ENCODE measurements at regions not wholly inside any gene's neighbourhood (a gene's known extent, or its start where the extent isn't known, plus 50 kb on each side); places are given as distances from the start of the nearest gene placed in this dataset.

- TF ChIP-seq, protein P1, sequence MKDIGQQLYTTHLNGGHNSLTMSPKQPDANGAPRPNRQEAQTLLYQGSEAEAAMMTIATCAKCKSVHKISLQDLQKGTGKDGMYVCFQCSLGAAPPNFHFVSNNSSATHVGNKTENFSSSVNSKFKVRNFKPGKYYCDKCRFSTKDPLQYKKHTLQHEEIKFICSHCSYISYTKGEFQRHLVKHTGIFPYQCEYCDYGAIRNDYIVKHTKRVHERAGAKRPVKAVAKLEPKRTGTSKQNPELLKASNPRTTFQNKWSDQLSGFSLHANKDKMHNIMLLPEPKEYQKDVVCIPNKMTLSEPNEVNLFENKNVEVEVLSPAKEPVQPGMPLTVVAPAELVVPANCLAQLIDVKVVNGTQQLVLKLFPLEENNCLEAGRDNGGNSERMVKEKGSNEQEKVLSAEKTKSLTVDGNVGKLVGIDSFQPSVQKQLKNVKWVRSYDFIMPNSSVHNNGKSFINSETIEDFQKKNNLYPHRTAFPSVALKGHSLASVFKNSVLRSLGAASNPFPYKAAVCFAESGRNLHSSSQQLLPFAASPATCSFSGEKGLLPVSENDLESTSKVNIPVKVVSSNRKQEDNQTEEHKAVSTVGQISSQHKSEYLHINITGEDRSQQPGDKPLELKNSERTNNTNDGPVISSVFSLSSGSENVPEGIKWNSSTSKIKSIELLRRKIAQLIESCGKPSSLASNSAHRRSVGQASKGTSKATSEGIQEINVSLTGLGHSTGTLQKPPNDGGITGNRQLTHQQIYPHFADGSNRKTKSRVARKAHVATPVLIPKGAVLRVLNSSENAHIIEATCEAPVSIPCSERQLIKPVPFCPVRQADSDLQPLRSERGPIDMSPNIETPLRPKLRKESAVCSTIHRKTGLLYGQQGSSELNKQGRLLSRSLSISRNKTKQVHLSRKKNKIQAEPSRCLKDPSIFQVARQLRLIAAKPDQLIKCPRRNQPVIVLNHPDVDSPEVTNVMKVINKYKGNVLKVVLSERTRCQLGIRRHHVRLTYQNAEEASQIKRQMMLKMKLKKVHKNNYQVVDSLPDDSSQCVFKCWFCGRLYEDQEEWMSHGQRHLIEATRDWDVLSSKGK (CRISPR knock-in tag; IDR thresholded peaks at IDR 0.05): no peak
- TF ChIP-seq KHSRP (IDR thresholded peaks at IDR 0.05) (no peak), IRF2 (CRISPR knock-in tag; IDR thresholded peaks at IDR 0.05) (no peak), NR3C1 (CRISPR knock-in tag; IDR thresholded peaks at IDR 0.05) (no peak), ZNF41 (CRISPR knock-in tag; conservative IDR thresholded peaks at IDR 0.05) (no peak), ZFPM2 (CRISPR knock-in tag; IDR thresholded peaks at IDR 0.05) (no peak), RNF2 (IDR thresholded peaks at IDR 0.05) (no peak)
- TF ChIP-seq, protein P2, sequence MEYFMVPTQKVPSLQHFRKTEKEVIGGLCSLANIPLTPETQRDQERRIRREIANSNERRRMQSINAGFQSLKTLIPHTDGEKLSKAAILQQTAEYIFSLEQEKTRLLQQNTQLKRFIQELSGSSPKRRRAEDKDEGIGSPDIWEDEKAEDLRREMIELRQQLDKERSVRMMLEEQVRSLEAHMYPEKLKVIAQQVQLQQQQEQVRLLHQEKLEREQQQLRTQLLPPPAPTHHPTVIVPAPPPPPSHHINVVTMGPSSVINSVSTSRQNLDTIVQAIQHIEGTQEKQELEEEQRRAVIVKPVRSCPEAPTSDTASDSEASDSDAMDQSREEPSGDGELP (CRISPR knock-in tag; IDR thresholded peaks at IDR 0.05; ENCODE audit: borderline replicate concordance): no peak
Measured at GRCh38 chr11:119978696-119979095, 159.2 kb downstream of the TRIM29 start (continued).

DNA sequence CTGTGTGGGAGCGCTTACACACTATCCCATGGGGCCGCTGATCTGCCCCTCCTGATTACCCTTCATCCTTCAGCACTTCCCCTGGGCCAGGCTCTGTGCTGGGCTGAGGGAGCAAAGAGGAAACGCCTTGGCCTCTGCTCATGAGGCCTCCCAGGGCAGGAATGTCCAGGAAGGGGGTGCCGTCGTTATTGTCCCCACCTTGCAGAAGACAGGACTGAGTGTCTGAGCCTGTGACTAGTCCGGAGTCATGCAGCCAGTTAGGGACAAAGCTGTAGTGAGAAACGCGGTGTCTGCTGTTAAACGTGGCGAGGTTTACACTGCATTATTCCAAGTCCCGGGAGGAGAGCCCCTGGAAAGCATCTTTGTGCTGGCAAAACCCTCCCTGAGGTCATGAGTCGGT, 160.0 kb downstream of the TRIM29 start:
- H2AFZ ChIP-seq (ENCODE audit: low read depth, low read length): no peak overlapping the region
- H3K27me3 ChIP-seq (ENCODE audit: control insufficient read depth in 2 of 2, insufficient read depth in 2 of 2, low read length in 2 of 2): peaks cover 2 to 48% of the 10 kb centered on the region in 2 experiments; a peak in 3 of 5 replicates
- ChIA-PET CTCF (ENCODE audit: low intra/inter-chr PET ratio) (no interaction called here), POLR2A (no interaction called here)
- DNase-seq (ENCODE audit: extremely low read depth in 1 of 4, low spot score in 3 of 4) (no peak), FAIRE-seq (no peak), ATAC-seq (no peak)
- 0 out of 5 replicates have a peak, but pooled peaks cover 0 to 4% of the 10 kb centered on the region in 2 experiments for H3K4me1 ChIP-seq (replicated peaks in 1 of 2; ENCODE audit: control insufficient read depth in 2 of 2, insufficient read depth in 2 of 2, low read length in 2 of 2)
- H3K9me3 ChIP-seq (replicated peaks; ENCODE audit: control insufficient read depth, insufficient read depth, low read depth, low read length): no peaks in the 10 kb centered on the region
- H3K4me3 ChIP-seq: no peak overlapping the region
- no peaks in the 10 kb centered on the region for H3K79me2 ChIP-seq (ENCODE audit: control insufficient read depth, insufficient read depth, low read length)
- H3K36me3 ChIP-seq (ENCODE audit: control insufficient read depth, insufficient read depth, low read length): no peaks in the 10 kb centered on the region
- in situ Hi-C loops (cut with MboI) (no loop called here), intact Hi-C loops (cut with micrococcal nuclease) (no loop called here)
- H4K20me1 ChIP-seq (replicated peaks; ENCODE audit: control insufficient read depth, insufficient read depth, low read length): peaks cover 4% of the 10 kb centered on the region
- H3K4me2 ChIP-seq (ENCODE audit: insufficient read depth, low read length): no peak overlapping the region
- WGBS (ENCODE audit: insufficient coverage, low coverage, missing lambda C conversion rate): 0% methylated on average over 9 of the region's 12 CpGs
- peaks cover 2% of the 10 kb centered on the region for H3K9me1 ChIP-seq (ENCODE audit: control insufficient read depth, insufficient read depth, low read length)
- BruUV-seq (replicated peaks): no TSS peak
- H3K9ac ChIP-seq (ENCODE audit: insufficient read depth in 1 of 2, low read depth in 2 of 2, low read length in 2 of 2): no peak overlapping the region
- no peak overlapping the region for H3K27ac ChIP-seq (ENCODE audit: extremely low read depth, low read depth, low read length)
- TF ChIP-seq MYNN (IDR thresholded peaks at IDR 0.05) (no peak), MYNN (CRISPR knock-in tag; IDR thresholded peaks at IDR 0.05) (no peak), CCAR2 (IDR thresholded peaks at IDR 0.05; ENCODE audit: low read depth, low read length) (no peak), ETV1 (tag; conservative IDR thresholded peaks at IDR 0.05; ENCODE audit: low read depth) (no peak)
- TF ChIP-seq, protein P3, sequence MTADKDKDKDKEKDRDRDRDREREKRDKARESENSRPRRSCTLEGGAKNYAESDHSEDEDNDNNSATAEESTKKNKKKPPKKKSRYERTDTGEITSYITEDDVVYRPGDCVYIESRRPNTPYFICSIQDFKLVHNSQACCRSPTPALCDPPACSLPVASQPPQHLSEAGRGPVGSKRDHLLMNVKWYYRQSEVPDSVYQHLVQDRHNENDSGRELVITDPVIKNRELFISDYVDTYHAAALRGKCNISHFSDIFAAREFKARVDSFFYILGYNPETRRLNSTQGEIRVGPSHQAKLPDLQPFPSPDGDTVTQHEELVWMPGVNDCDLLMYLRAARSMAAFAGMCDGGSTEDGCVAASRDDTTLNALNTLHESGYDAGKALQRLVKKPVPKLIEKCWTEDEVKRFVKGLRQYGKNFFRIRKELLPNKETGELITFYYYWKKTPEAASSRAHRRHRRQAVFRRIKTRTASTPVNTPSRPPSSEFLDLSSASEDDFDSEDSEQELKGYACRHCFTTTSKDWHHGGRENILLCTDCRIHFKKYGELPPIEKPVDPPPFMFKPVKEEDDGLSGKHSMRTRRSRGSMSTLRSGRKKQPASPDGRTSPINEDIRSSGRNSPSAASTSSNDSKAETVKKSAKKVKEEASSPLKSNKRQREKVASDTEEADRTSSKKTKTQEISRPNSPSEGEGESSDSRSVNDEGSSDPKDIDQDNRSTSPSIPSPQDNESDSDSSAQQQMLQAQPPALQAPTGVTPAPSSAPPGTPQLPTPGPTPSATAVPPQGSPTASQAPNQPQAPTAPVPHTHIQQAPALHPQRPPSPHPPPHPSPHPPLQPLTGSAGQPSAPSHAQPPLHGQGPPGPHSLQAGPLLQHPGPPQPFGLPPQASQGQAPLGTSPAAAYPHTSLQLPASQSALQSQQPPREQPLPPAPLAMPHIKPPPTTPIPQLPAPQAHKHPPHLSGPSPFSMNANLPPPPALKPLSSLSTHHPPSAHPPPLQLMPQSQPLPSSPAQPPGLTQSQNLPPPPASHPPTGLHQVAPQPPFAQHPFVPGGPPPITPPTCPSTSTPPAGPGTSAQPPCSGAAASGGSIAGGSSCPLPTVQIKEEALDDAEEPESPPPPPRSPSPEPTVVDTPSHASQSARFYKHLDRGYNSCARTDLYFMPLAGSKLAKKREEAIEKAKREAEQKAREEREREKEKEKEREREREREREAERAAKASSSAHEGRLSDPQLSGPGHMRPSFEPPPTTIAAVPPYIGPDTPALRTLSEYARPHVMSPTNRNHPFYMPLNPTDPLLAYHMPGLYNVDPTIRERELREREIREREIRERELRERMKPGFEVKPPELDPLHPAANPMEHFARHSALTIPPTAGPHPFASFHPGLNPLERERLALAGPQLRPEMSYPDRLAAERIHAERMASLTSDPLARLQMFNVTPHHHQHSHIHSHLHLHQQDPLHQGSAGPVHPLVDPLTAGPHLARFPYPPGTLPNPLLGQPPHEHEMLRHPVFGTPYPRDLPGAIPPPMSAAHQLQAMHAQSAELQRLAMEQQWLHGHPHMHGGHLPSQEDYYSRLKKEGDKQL (CRISPR knock-in tag; IDR thresholded peaks at IDR 0.05; ENCODE audit: borderline replicate concordance): no peak

Data from K562 (cell line).